ENCODE measurements at regions not wholly inside any gene's neighbourhood (a gene's known extent, or its start where the extent isn't known, plus 50 kb on each side); places are given as distances from the start of the nearest gene placed in this dataset.
A peak's percentile ranks its signal among the peaks of the same experiment; 100 is the strongest.

GRCh38 chr18:25516747-25517498 is 165.0 kb upstream of the ZNF521 start:
- H3K4me3 ChIP-seq = no peak overlapping the region
- no peaks in the 10 kb centered on the region for H3K9me3 ChIP-seq (ENCODE audit: low read depth, low read length)
- no peak overlapping the region for H3K27ac ChIP-seq
- no peak overlapping the region for H3K9ac ChIP-seq (ENCODE audit: insufficient read length)
- DNase-seq (ENCODE audit: low read depth, low spot score) = no peak
- TF ChIP-seq EZH2 (IDR thresholded peaks at IDR 0.05) = no peak
- no peak for TF ChIP-seq FOXP2 (optimal IDR thresholded peaks at IDR 0.05; ENCODE audit: control extremely low read depth, extremely low read length, insufficient read depth)
- H3K36me3 ChIP-seq (ENCODE audit: insufficient read depth, low read length) = no peaks in the 10 kb centered on the region

- H3K36me3 ChIP-seq (ENCODE audit: insufficient read depth, low read length) = no peaks in the 10 kb centered on the region
- DNase-seq (ENCODE audit: low read depth, low spot score) = no peak
- H3K9ac ChIP-seq (ENCODE audit: insufficient read length) = no peak overlapping the region
- H3K27ac ChIP-seq = no peak overlapping the region
- H3K9me3 ChIP-seq (ENCODE audit: low read depth, low read length) = no peaks in the 10 kb centered on the region
- TF ChIP-seq FOXP2 (optimal IDR thresholded peaks at IDR 0.05; ENCODE audit: control extremely low read depth, extremely low read length, insufficient read depth) (no peak), POLR2AphosphoS5 (IDR thresholded peaks at IDR 0.05; ENCODE audit: borderline replicate concordance, low read depth, low read length) (no peak), EZH2 (IDR thresholded peaks at IDR 0.05) (no peak)
- no peak overlapping the region for H3K4me3 ChIP-seq
Measured at GRCh38 chr18:25516121-25516520, 164.2 kb upstream of the ZNF521 start.

GRCh38 chr18:25510096-25510495 is 158.1 kb upstream of the ZNF521 start:
- TF ChIP-seq FOXP2 (optimal IDR thresholded peaks at IDR 0.05; ENCODE audit: control extremely low read depth, extremely low read length, insufficient read depth) (no peak), POLR2AphosphoS5 (IDR thresholded peaks at IDR 0.05; ENCODE audit: borderline replicate concordance, low read depth, low read length) (no peak), EZH2 (IDR thresholded peaks at IDR 0.05) (no peak)
- Histone ChIP-seq H3K9me3 (ENCODE audit: low read depth, low read length) (no peaks in the 10 kb centered on the region), H3K4me3 (no peak overlapping the region), H3K9ac (ENCODE audit: insufficient read length) (no peak overlapping the region), H3K27ac (no peak overlapping the region), H3K36me3 (ENCODE audit: insufficient read depth, low read length) (no peaks in the 10 kb centered on the region)
- DNase-seq (ENCODE audit: low read depth, low spot score) = no peak

- peak; percentile 18 for DNase-seq (ENCODE audit: low read depth, low spot score)
Measured at GRCh38 chr18:25503567-25504081, 151.7 kb upstream of the ZNF521 start.

GRCh38 chr18:25497151-25497794 is 145.3 kb upstream of the ZNF521 start:
- no peak overlapping the region for H3K27ac ChIP-seq
- no peaks in the 10 kb centered on the region for H3K36me3 ChIP-seq (ENCODE audit: insufficient read depth, low read length)
- DNase-seq (ENCODE audit: low read depth, low spot score) = no peak
- no peaks in the 10 kb centered on the region for H3K9me3 ChIP-seq (ENCODE audit: low read depth, low read length)
- H3K9ac ChIP-seq (ENCODE audit: insufficient read length) = no peak overlapping the region
- TF ChIP-seq POLR2AphosphoS5 (IDR thresholded peaks at IDR 0.05; ENCODE audit: borderline replicate concordance, low read depth, low read length) = no peak
- TF ChIP-seq FOXP2 (optimal IDR thresholded peaks at IDR 0.05; ENCODE audit: control extremely low read depth, extremely low read length, insufficient read depth) = no peak
- H3K4me3 ChIP-seq = no peak overlapping the region

More at GRCh38 chr18:25503567-25504081, 151.7 kb upstream of the ZNF521 start:
- TF ChIP-seq POLR2AphosphoS5 (IDR thresholded peaks at IDR 0.05; ENCODE audit: borderline replicate concordance, low read depth, low read length) (no peak), EZH2 (IDR thresholded peaks at IDR 0.05) (no peak), FOXP2 (optimal IDR thresholded peaks at IDR 0.05; ENCODE audit: control extremely low read depth, extremely low read length, insufficient read depth) (no peak)
- Histone ChIP-seq H3K4me3 (peak overlapping the region; percentile 73), H3K9ac (ENCODE audit: insufficient read length) (no peak overlapping the region), H3K9me3 (ENCODE audit: low read depth, low read length) (no peaks in the 10 kb centered on the region), H3K36me3 (ENCODE audit: insufficient read depth, low read length) (no peaks in the 10 kb centered on the region), H3K27ac (no peak overlapping the region)

GRCh38 chr18:25496544-25496943 is 144.6 kb upstream of the ZNF521 start:
- H3K36me3 ChIP-seq (ENCODE audit: insufficient read depth, low read length) = no peaks in the 10 kb centered on the region
- H3K9me3 ChIP-seq (ENCODE audit: low read depth, low read length) = no peaks in the 10 kb centered on the region
- no peak overlapping the region for H3K9ac ChIP-seq (ENCODE audit: insufficient read length)
- H3K27ac ChIP-seq = no peak overlapping the region
- TF ChIP-seq POLR2AphosphoS5 (IDR thresholded peaks at IDR 0.05; ENCODE audit: borderline replicate concordance, low read depth, low read length) (no peak), EZH2 (IDR thresholded peaks at IDR 0.05) (no peak), FOXP2 (optimal IDR thresholded peaks at IDR 0.05; ENCODE audit: control extremely low read depth, extremely low read length, insufficient read depth) (no peak)
- no peak for DNase-seq (ENCODE audit: low read depth, low spot score)
- H3K4me3 ChIP-seq = no peak overlapping the region

- no peaks in the 10 kb centered on the region for H3K36me3 ChIP-seq (ENCODE audit: insufficient read depth, low read length)
- H3K27ac ChIP-seq = no peak overlapping the region
- H3K4me3 ChIP-seq = no peak overlapping the region
- no peak for TF ChIP-seq EZH2 (IDR thresholded peaks at IDR 0.05)
- TF ChIP-seq FOXP2 (optimal IDR thresholded peaks at IDR 0.05; ENCODE audit: control extremely low read depth, extremely low read length, insufficient read depth) = no peak
- no peak for TF ChIP-seq POLR2AphosphoS5 (IDR thresholded peaks at IDR 0.05; ENCODE audit: borderline replicate concordance, low read depth, low read length)
- no peaks in the 10 kb centered on the region for H3K9me3 ChIP-seq (ENCODE audit: low read depth, low read length)
- DNase-seq (ENCODE audit: low read depth, low spot score) = no peak
- no peak overlapping the region for H3K9ac ChIP-seq (ENCODE audit: insufficient read length)
Measured at GRCh38 chr18:25495606-25496005, 143.6 kb upstream of the ZNF521 start.

- H3K4me3 ChIP-seq = no peak overlapping the region
- H3K9me3 ChIP-seq (ENCODE audit: low read depth, low read length) = no peaks in the 10 kb centered on the region
- no peak for DNase-seq (ENCODE audit: low read depth, low spot score)
- H3K9ac ChIP-seq (ENCODE audit: insufficient read length) = no peak overlapping the region
- H3K27ac ChIP-seq = no peak overlapping the region
- TF ChIP-seq POLR2AphosphoS5 (IDR thresholded peaks at IDR 0.05; ENCODE audit: borderline replicate concordance, low read depth, low read length) = no peak
- TF ChIP-seq EZH2 (IDR thresholded peaks at IDR 0.05) = no peak
- no peak for TF ChIP-seq FOXP2 (optimal IDR thresholded peaks at IDR 0.05; ENCODE audit: control extremely low read depth, extremely low read length, insufficient read depth)
- H3K36me3 ChIP-seq (ENCODE audit: insufficient read depth, low read length) = no peaks in the 10 kb centered on the region
Measured at GRCh38 chr18:25494888-25495287, 142.9 kb upstream of the ZNF521 start.

Measured in SK-N-MC (cell line).